MM.1S (cell line): ENCODE measurements at regions not wholly inside any gene's neighbourhood (a gene's known extent, or its start where the extent isn't known, plus 50 kb on each side); places are given as distances from the start of the nearest gene placed in this dataset.

Experiments used
- DNase-seq: peaks from one replicate; pipeline ENCODE4 v3.0.0-alpha.2; 2015
- H2AFZ ChIP-seq: fragments of 300-600 bp; sonication (generic); 2 replicates; pipeline ENCODE4 v1.6.0; 2016; ENCODE audit warnings: antibody characterized with exemption, low read length
- H3F3A ChIP-seq: fragments of 300-600 bp; sonication (generic); 2 replicates; pipeline ENCODE4 v1.6.1; 2016; ENCODE audit warnings: mild to moderate bottlenecking, antibody characterized with exemption, low read length, moderate library complexity, mixed read lengths; ENCODE audit not compliant: insufficient read depth
- H3K27ac ChIP-seq: fragments of 300-600 bp; sonication (generic); 2 replicates; pipeline ENCODE4 v1.5.1; 2016; ENCODE audit warnings: mild to moderate bottlenecking, low read length
- H3K27me3 ChIP-seq: fragments of 300-600 bp; sonication (generic); replicated peaks from 2 replicates; pipeline ENCODE4 v1.6.0; 2016; ENCODE audit warnings: low read length; ENCODE audit not compliant: insufficient read depth
- H3K36me3 ChIP-seq: fragments of 300-600 bp; sonication (generic); replicated peaks from 2 replicates; pipeline ENCODE4 v1.6.1; 2016; ENCODE audit warnings: mild to moderate bottlenecking, low read length, mixed read lengths; ENCODE audit not compliant: insufficient read depth
- H3K4me1 ChIP-seq: fragments of 300-600 bp; sonication (generic); 2 replicates; pipeline ENCODE4 v1.6.1; 2016; ENCODE audit warnings: low read length, mixed read lengths
- H3K4me2 ChIP-seq: fragments of 300-600 bp; sonication (generic); 2 replicates; pipeline ENCODE4 v1.6.0; 2016; ENCODE audit warnings: low read depth, low read length
- H3K4me3 ChIP-seq: fragments of 300-600 bp; sonication (generic); 2 replicates; pipeline ENCODE4 v1.5.1; 2016; ENCODE audit warnings: low read length, mixed read lengths
- H3K79me2 ChIP-seq: fragments of 300-600 bp; sonication (generic); 2 replicates; pipeline ENCODE4 v1.6.1; 2016; ENCODE audit warnings: mixed run types, low read length, mixed read lengths
- H3K9ac ChIP-seq: fragments of 300-600 bp; sonication (generic); 2 replicates; pipeline ENCODE4 v1.6.1; 2016; ENCODE audit warnings: low read length, mixed read lengths
- H3K9me2 ChIP-seq: fragments of 300-600 bp; sonication (generic); replicated peaks from 2 replicates; pipeline ENCODE4 v1.6.1; 2016; ENCODE audit warnings: mild to moderate bottlenecking, low read length, mixed read lengths; ENCODE audit not compliant: insufficient read depth
- H3K9me3 ChIP-seq: fragments of 300-600 bp; sonication (generic); replicated peaks from 2 replicates; pipeline ENCODE4 v1.6.1; 2016; ENCODE audit warnings: mild to moderate bottlenecking, low read length, mixed read lengths; ENCODE audit not compliant: insufficient read depth
- H4K20me1 ChIP-seq: fragments of 300-600 bp; sonication (generic); 2 replicates; pipeline ENCODE4 v1.6.1; 2016; ENCODE audit warnings: mild to moderate bottlenecking, low read length, moderate library complexity, mixed read lengths; ENCODE audit not compliant: insufficient read depth
- EZH2 ChIP-seq: fragments of 300-600 bp; sonication (generic); optimal IDR thresholded peaks from 2 replicates; pipeline ENCODE3; 2017; ENCODE audit warnings: low read depth, mild to moderate bottlenecking, antibody characterized with exemption, low read length, mixed read lengths
- EZH2phosphoT487 ChIP-seq: fragments of 300-600 bp; sonication (generic); IDR thresholded peaks from 2 replicates; pipeline ENCODE4 v1.6.1; 2018; ENCODE audit warnings: antibody characterized with exemption, low read length
- TF ChIP-seq, protein P1 (sequence below): fragments of 300-600 bp; sonication (generic); IDR thresholded peaks from 2 replicates; pipeline ENCODE4 v1.5.1; 2016; ENCODE audit warnings: antibody characterized with exemption, low read length, mixed read lengths

DNA sequence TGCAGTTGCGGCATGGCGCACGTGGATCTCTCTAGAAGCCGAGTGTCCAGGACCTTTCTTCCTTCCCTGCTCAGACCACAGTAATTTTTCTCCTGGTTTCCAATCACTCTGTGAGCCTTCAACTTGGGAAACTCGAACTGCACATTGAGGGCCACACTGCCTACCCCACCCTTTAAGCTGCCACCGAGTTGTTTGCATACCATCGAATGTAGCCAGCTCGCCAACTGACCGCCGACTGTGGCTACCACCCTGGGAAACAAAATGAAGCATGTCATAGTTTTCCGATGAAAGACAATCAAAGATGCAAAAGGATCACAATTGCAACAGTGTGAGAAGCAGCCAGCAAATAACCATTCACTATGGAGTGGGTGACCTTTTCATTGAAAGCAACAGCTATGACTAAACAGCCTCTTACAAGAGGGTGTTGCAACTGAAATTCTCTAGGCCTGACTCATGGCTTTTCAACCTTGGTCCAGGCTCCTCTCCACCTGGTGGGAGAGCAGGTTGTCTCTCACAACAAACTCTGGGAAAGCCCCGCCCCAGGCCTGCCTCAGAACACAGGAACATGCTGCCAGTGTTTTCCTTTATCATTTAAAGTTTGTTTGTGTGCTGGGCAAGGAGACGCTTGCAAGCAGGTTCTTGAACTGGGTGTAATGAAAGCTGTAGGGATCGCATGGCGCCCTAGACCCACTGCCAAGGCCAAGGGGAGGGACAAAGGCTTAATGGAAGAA lies 141.7 kb upstream of the SERP2 start:
- no peak overlapping the region for H2AFZ ChIP-seq
- no peak for DNase-seq
- H3K4me1 ChIP-seq, result no peaks in the 10 kb centered on the region
- TF ChIP-seq EZH2 (no peak), EZH2phosphoT487 (no peak)
- TF ChIP-seq, protein P1, sequence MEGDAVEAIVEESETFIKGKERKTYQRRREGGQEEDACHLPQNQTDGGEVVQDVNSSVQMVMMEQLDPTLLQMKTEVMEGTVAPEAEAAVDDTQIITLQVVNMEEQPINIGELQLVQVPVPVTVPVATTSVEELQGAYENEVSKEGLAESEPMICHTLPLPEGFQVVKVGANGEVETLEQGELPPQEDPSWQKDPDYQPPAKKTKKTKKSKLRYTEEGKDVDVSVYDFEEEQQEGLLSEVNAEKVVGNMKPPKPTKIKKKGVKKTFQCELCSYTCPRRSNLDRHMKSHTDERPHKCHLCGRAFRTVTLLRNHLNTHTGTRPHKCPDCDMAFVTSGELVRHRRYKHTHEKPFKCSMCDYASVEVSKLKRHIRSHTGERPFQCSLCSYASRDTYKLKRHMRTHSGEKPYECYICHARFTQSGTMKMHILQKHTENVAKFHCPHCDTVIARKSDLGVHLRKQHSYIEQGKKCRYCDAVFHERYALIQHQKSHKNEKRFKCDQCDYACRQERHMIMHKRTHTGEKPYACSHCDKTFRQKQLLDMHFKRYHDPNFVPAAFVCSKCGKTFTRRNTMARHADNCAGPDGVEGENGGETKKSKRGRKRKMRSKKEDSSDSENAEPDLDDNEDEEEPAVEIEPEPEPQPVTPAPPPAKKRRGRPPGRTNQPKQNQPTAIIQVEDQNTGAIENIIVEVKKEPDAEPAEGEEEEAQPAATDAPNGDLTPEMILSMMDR, result no peak
- H3K79me2 ChIP-seq, result no peaks in the 10 kb centered on the region
- H3K36me3 ChIP-seq, result no peaks in the 10 kb centered on the region
- no peaks in the 10 kb centered on the region for H3K9me3 ChIP-seq
- H3K4me3 ChIP-seq, result no peak overlapping the region
- H3K4me2 ChIP-seq, result no peak overlapping the region
- no peaks in the 10 kb centered on the region for H3K9me2 ChIP-seq
- no peaks in the 10 kb centered on the region for H3K27me3 ChIP-seq
- no peaks in the 10 kb centered on the region for H4K20me1 ChIP-seq
- H3K27ac ChIP-seq, result no peak overlapping the region
- no peaks in the 10 kb centered on the region for H3F3A ChIP-seq
- no peak overlapping the region for H3K9ac ChIP-seq

DNA sequence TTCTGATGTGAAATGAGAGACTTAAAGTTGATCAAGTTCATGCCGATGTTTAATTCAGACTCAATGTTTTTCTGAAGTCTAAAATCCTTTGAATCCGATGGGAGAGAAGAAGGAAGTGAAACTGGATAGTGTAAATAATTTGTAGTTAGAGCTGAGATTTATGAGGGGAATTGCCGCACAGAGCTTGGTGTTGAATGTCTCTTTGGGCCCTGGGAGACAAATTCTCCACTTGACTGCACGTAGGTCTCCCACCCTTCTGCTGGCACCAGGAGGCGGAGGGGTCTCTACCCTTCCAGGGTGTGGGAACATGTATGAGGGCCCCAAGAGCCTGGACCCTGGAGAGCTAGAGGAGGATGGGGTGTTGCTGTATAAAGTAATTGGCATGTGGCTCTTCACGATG lies 140.8 kb upstream of the SERP2 start:
- Histone ChIP-seq H2AFZ (no peak overlapping the region), H3K27ac (no peak overlapping the region), H3K4me2 (no peak overlapping the region), H3K27me3 (no peaks in the 10 kb centered on the region), H3K9me3 (no peaks in the 10 kb centered on the region), H3K4me1 (0 out of 2 replicates have a peak, but pooled peaks cover under 1% of the 10 kb centered on the region), H3K4me3 (no peak overlapping the region), H3F3A (no peaks in the 10 kb centered on the region), H3K36me3 (no peaks in the 10 kb centered on the region), H3K9ac (no peak overlapping the region), H4K20me1 (no peaks in the 10 kb centered on the region), H3K79me2 (no peaks in the 10 kb centered on the region), H3K9me2 (no peaks in the 10 kb centered on the region)
- TF ChIP-seq, protein P1, result no peak
- no peak for TF ChIP-seq EZH2phosphoT487
- TF ChIP-seq EZH2, result no peak
- no peak for DNase-seq

DNA sequence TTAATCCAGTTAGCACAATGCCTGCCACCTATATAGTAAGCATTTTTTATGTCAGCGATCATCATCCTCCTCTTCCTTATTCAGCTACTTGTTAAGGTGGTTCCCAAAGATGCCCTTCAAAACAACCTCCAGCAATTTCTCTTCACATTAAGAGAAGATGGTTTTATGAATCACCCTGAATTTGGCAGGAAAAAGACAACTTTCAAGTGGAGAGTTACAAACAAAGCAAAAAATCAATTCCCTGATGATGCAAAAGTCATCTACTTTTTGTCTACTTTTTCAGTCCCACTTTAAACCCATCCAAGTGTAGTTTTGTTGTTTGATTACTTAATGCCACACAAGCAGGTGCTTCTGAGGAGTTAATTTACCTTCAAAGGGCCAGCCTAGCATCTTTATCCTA lies 139.1 kb upstream of the SERP2 start:
- Histone ChIP-seq H3K4me3 (no peak overlapping the region), H3K9me2 (no peaks in the 10 kb centered on the region), H2AFZ (no peak overlapping the region), H3K4me2 (no peak overlapping the region), H3K27ac (no peak overlapping the region), H3K36me3 (no peaks in the 10 kb centered on the region), H3K9me3 (no peaks in the 10 kb centered on the region), H4K20me1 (no peaks in the 10 kb centered on the region), H3K4me1 (peaks cover 11% of the 10 kb centered on the region), H3K79me2 (no peaks in the 10 kb centered on the region), H3F3A (no peaks in the 10 kb centered on the region), H3K9ac (no peak overlapping the region), H3K27me3 (no peaks in the 10 kb centered on the region)
- DNase-seq, result no peak
- TF ChIP-seq EZH2 (no peak), EZH2phosphoT487 (no peak)
- TF ChIP-seq, protein P1, result no peak
